ENCODE measurements at regions not wholly inside any gene's neighbourhood (a gene's known extent, or its start where the extent isn't known, plus 50 kb on each side); places are given as distances from the start of the nearest gene placed in this dataset.
"Not testable (repeated sequence)": the region's sequence is repeated elsewhere in the genome, so short reads cannot be mapped to it uniquely, and the experiment has no call there.

DNA sequence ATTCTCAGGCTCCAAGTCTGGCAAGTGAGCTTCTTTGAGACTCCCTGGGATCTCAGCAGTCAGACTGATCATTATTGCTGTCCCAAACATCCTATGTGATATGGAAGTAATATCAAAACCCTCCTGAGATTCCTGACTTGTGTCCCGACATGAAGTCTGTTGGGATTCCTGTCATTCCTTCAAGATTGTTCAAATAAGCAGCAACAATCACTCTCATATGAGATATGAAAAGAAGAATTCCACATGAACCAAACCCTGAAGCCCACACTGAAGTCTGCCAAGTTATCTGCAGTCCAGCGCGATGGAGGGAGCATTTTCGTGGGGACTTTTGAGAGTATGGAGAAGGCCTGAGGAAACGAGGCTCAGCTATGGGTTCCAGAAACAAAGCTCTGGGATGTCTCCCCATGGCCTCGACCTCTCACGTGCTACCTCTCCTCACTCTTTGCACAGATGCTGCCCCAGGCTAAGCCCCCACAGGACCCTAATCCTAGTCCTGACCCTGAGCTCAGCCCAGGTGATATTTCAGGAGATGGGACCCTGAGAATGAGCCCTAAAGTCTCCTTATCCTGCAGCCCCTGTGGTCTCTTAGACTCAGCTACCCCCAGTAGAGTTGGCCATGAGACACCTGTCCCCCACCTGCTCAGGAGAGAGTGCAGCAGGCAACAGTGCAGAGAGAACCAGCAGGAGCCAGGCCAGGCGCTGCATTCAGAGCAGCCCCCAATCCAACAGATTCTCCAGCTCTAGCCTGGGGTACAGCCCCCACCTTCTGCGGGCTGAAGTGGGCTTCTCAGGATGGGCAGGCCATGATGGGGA lies 100.2 kb downstream of the GGTLC2 start:
- DNase-seq: no peak

DNA sequence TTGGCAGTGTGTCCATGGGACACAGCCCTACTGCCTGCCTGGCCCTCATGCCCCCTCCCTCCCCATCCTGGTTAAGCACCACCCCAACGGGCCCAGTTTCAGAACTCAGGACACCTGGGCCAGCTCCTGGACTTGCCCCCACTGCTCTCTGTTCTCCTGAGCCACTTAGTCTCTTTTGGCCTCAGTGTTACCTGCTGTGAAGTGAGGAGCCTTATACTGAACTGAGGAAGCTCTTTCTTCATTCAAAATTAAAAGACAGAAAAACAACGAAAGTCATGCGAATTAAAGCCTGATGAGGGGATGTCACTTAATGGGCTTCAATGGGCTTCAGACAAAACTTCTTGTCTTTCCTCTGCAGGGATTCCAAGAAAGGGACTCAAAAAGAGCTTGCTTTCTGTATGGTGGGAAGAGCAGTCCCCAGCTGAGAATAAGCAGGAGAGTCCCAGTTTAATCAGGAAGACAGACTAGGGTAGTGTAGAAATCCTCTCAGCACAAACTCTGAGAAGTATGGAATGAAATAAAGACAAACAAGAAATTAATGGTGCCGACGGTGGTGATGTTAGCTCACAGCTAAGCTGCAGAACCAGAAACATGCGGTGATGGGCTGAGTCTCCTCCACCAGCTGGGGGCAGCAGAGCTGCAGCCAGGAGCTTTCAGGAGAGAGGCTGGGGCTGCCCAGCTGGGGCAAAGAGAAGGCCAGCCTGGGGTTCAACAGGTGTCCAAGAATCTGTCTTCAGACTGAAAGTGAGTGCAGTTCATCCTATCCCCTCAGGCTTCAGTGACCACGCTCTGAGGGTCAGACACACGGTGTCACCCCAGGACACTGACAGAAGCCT lies 101.0 kb downstream of the GGTLC2 start:
- DNase-seq: no peak

GRCh38 chr22:22746061-22746962 lies 101.9 kb downstream of the GGTLC2 start:
- DNase-seq: no peak

DNA sequence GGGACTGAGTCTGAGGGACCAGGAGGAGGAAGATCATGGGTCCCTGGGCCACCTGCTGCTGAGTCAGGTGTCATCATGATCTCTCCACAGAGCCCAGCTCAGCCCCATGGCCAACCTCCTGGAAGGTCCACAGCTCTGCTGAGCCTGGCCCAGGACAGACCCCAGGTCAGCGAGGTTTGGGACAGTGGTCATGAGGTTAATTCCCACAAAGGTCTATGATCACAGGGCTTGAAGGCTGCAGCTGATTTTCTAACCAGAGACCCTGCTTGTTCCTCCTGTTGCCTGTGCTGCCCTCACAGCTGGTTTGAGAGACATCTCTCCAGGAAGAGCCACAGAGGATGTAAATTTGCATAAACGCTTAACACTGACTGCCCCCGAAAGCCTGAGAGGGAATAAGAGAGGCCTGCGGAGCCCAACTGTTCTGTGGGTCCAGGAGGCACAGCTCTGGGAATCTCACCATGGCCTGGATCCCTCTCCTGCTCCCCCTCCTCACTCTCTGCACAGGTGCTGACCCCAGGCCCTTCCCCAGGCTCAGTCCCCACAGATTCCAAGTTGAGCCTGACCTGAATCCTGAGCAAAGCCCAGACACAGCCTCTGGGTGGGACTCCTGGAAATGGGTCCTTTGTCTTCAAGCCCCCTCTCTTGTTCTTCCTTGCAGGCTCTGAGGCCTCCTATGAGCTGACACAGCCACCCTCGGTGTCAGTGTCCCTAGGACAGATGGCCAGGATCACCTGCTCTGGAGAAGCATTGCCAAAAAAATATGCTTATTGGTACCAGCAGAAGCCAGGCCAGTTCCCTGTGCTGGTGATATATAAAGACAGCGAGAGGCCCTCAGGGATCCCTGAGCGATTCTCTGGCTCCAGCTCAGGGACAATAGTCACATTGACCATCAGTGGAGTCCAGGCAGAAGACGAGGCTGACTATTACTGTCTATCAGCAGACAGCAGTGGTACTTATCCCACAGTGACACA lies 102.8 kb downstream of the GGTLC2 start:
- no peak for DNase-seq

DNA sequence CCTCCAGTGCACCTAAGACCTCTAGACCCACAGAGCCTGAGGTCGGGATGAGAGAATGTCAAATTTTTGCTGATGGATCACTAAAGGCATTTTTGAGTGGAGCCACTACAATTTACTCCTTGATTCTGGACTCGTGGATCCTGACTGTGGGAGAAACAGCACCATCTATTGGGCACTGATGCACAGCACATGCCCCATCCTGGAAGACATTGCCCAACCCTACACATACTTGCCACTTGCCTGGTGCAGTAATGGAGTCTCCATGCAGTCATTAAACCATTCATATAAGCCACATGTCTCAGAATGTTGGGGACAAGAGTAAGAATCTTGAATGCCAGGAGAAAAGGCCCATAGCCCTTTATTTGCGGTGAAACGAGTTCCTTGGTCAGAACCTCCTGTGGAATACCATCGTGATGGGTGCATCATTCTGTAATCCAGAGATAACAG lies 103.9 kb downstream of the GGTLC2 start:
- DNase-seq: no peak

DNA sequence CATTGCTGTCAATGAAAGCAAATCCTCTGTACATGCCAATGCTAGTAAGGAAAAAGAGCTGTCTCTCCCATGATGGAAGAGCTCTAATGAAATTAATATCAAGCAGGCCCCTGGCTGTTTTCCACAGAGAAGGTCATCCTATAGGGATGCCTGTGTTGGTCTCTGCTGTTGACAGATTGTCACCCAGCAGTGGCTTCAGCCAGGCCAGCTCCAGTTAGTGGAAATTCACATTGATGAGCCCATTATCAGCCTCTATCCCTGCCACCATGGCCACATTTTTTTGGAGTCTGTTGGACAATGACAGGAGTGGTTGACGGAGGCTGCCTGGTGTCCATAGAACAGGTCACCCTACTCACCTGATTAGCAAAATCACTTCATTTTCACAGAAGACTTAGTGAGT lies 104.3 kb downstream of the GGTLC2 start:
- DNase-seq: no peak

DNA sequence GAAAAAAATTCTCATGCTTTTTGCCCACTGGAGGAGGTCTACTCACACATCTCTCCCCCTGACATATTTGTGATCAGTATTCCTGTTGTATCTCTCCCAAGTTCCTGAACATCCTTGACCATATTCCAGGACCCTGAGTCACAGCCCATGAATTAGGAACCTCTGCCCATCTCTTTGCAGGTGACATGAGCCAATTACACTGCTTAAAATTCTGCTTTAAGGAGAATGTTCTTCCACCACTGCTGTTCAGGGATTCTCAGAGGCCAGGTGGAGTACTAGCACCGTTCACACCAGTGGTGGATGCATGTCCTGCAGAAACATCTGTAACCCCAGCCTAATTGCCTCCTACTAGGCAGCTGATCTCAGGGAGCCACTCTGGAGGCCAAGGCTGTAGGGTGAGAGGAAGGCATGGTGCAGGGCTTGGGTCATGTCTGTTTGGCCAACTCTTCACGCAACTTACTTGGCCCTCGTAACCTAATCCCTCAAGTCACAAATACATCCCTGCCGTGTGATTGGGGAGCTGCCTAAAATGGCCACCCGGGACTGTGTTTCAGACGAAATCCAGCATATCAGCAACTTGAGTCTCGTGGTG lies 104.8 kb downstream of the GGTLC2 start:
- DNase-seq: no peak

- no peak for DNase-seq
These were observed 106.1 kb downstream of the GGTLC2 start for GRCh38 chr22:22750335-22751042.

DNA sequence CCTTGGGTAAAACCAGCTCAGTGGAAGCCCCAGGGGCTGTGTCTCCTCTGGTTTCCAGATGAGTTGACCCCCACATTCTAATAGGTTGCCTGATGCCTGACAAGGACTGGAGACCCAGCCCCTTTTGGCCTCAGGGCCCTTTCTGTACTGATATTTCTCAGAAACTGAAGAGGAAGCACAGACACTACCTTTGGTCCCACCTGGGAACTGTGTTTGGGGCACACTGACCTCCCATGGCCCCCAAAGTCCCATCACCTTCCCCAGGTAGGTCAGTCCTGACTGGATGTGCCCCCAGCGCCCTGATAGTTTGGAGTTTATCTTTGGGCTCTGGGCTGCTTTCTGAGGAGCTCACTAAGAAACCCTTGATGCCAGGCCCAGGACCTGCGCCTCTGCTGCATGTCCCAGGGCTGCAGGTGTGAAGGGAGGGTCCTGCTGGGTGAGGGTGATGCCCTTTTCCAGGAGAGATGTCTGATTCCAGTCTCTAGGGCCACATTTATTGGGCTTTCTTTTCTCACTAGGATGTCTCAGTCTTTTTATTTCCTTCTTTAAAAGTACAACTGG lies 106.7 kb downstream of the GGTLC2 start:
- DNase-seq: no peak

DNA sequence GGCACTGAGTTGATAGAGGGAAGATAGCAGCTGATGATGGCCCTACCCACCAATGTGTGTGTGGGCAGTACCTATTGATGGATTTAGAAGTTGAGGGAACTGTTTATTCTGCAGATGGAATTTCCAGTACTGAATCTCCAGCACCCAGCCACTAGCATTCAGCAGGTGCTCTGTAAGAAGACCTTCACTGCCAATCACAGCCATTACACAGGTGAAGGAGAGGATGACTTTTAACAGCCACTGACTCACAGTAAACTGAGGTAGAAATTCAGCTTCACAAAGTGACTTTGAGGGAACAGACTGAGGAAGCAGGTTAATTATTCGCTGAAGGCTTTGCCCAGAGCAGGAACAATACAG lies 107.8 kb downstream of the GGTLC2 start:
- DNase-seq: no peak

- DNase-seq: peak; percentile 16
These were observed 108.4 kb downstream of the GGTLC2 start for GRCh38 chr22:22752556-22753477.

GRCh38 chr22:22753526-22754267 lies 109.3 kb downstream of the GGTLC2 start:
- no peak for DNase-seq

GRCh38 chr22:22754268-22754657 lies 109.8 kb downstream of the GGTLC2 start:
- DNase-seq: no peak

GRCh38 chr22:22754961-22755777 lies 110.8 kb downstream of the GGTLC2 start:
- no peak for DNase-seq

- no peak for DNase-seq
These were observed 111.3 kb downstream of the GGTLC2 start for GRCh38 chr22:22755778-22756100.

DNA sequence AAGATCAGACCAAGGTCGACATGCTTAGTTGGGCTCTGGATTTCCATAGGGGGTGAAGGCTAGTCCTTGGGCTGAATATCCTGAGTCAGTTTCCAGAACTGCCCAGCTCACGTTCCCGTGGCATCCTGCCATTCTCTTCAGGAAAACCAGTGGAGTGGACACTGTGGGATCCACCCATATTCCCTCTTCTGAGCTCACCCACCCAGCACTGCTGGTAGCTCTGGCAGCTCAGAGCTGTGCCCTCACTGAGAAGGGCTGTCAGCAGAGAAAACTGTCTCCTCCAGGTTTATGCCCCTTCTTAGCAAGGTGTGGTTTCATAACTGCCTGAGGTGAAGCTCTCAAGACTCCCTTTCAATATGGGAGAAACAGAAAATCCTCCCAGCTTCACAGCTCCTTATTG lies 111.7 kb downstream of the GGTLC2 start:
- no peak for DNase-seq

- DNase-seq: not testable (repeated sequence)
These were observed 112.3 kb downstream of the GGTLC2 start for GRCh38 chr22:22756551-22757201.

Data from skin of body (tissue), 1 donor.